ENCODE measurements at regions not wholly inside any gene's neighbourhood (a gene's known extent, or its start where the extent isn't known, plus 50 kb on each side); places are given as distances from the start of the nearest gene placed in this dataset.

- no peak for TF ChIP-seq CTCF (IDR thresholded peaks at IDR 0.05)
Observed at GRCh38 chr11:123251657-123252344, 56.8 kb upstream of the CLMP start.

GRCh38 chr11:123250892-123251656 lies 56.0 kb upstream of the CLMP start:
- TF ChIP-seq CTCF (IDR thresholded peaks at IDR 0.05): no peak

- TF ChIP-seq CTCF (IDR thresholded peaks at IDR 0.05): no peak
Observed at GRCh38 chr11:123249354-123249753, 54.3 kb upstream of the CLMP start.

- TF ChIP-seq CTCF (IDR thresholded peaks at IDR 0.05): no peak
Observed at GRCh38 chr11:123247813-123248379, 52.8 kb upstream of the CLMP start.

GRCh38 chr11:123247496-123247799 lies 52.4 kb upstream of the CLMP start:
- TF ChIP-seq CTCF (IDR thresholded peaks at IDR 0.05): peak; percentile 7

DNA sequence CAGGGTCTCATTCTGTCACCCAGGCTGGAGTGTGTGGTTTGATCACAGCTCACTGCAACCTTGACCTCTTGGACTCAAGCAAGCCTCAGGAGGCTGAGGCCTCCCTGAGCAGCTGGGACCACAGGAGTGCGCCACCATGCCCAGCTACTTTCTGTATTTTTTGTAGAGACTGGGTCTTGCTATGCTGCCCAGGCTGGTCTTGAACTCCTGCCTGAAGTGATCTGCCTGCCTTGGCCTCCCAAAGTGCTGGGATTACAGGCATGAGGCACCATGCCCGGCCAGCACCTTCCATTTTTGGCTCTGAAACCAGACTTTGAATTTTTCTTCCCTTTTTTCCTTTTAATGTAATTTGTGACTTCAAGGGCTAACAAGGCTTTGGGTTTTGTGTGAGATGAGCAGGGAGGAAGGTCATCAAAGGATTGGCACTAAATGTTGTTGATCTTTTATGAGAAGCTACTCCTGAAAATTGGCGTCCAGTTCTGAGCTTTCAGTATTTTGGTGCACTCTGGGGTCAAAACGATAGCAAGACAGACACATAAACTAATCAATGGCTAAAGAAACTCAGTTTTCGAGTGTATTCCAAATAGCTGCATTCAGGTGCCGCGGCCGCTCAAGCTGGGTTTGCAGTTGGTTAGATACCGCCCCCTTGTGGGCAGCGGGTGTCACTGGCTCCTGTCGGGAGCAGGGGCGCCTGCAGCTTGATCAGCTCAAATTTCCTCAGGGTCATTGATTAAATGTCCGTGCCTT lies 51.9 kb upstream of the CLMP start:
- TF ChIP-seq CTCF (IDR thresholded peaks at IDR 0.05): peak; percentile 98

GRCh38 chr11:123245567-123245966 lies 50.5 kb upstream of the CLMP start:
- TF ChIP-seq CTCF (IDR thresholded peaks at IDR 0.05): no peak
